Left ventricle myocardium inferior (tissue), 1 donor: ENCODE measurements at regions not wholly inside any gene's neighbourhood (a gene's known extent, or its start where the extent isn't known, plus 50 kb on each side); places are given as distances from the start of the nearest gene placed in this dataset.
"Not testable (repeated sequence)": the region's sequence is repeated elsewhere in the genome, so short reads cannot be mapped to it uniquely, and the experiment has no call there.

Experiments
- DNase-seq: peaks from one replicate; pipeline ENCODE4 v3.0.0-alpha.2; 2020
- H3K27ac ChIP-seq: fragments of 200-600 bp; replicated peaks from 2 replicates; pipeline ENCODE4 v1.8.0; 2021
- H3K27me3 ChIP-seq: fragments of 200-600 bp; 2 replicates; pipeline ENCODE4 v1.8.0; 2021; ENCODE audit warnings: low read depth
- H3K36me3 ChIP-seq: fragments of 200-600 bp; 2 replicates; pipeline ENCODE4 v1.8.0; 2021
- H3K4me1 ChIP-seq: fragments of 200-600 bp; 2 replicates; pipeline ENCODE4 v1.8.0; 2021
- H3K4me3 ChIP-seq: fragments of 200-600 bp; 2 replicates; pipeline ENCODE4 v1.8.0; 2021; ENCODE audit warnings: mild to moderate bottlenecking, moderate library complexity
- H3K9me3 ChIP-seq: fragments of 200-600 bp; replicated peaks from 2 replicates; pipeline ENCODE4 v1.8.0; 2021
- intact Hi-C: fragments of 100-400 bp; cut with micrococcal nuclease; formaldehyde crosslinking; loops from one replicate; pipeline ENCODE4 v1.11.0; 2022
- TF ChIP-seq, protein P1 (sequence below): fragments of 200-600 bp; IDR thresholded peaks from 2 replicates; pipeline ENCODE4 v1.8.0; 2021; ENCODE audit warnings: antibody characterized with exemption, mild to moderate bottlenecking, borderline replicate concordance
- donor health status: DM: no; HTN: yes; CAD: no; lungs with severe emphysema.

DNA sequence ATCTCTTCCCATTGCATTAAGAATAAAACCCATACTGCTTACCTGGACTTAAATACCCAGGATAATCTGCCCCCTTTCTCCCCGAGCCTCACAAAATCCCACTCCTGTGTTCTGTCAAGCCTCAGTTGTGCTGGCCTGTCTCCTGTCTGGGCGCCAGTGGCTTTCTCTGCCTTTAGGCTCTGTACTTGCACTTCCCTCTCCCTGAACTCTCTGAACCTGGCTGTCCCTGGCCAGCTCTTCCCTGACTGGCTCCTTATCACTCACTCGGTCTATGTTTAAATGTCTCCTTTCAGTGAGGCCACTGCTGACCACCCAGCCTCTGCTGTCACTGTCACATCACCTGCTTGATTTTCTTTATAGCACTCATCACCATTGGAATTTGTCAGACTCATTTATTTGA is 382.7 kb upstream of the PPP2R3A start:
- TF ChIP-seq, protein P1, sequence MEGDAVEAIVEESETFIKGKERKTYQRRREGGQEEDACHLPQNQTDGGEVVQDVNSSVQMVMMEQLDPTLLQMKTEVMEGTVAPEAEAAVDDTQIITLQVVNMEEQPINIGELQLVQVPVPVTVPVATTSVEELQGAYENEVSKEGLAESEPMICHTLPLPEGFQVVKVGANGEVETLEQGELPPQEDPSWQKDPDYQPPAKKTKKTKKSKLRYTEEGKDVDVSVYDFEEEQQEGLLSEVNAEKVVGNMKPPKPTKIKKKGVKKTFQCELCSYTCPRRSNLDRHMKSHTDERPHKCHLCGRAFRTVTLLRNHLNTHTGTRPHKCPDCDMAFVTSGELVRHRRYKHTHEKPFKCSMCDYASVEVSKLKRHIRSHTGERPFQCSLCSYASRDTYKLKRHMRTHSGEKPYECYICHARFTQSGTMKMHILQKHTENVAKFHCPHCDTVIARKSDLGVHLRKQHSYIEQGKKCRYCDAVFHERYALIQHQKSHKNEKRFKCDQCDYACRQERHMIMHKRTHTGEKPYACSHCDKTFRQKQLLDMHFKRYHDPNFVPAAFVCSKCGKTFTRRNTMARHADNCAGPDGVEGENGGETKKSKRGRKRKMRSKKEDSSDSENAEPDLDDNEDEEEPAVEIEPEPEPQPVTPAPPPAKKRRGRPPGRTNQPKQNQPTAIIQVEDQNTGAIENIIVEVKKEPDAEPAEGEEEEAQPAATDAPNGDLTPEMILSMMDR, result no peak
- H3K27ac ChIP-seq, result no peak overlapping the region
- no peak overlapping the region for H3K4me3 ChIP-seq
- H3K9me3 ChIP-seq, result peaks cover 11% of the 10 kb centered on the region
- H3K4me1 ChIP-seq, result no peaks in the 10 kb centered on the region
- no peaks in the 10 kb centered on the region for H3K36me3 ChIP-seq
- H3K27me3 ChIP-seq, result peaks cover 3% of the 10 kb centered on the region
- DNase-seq, result no peak
- intact Hi-C loops, result no loop called here

GRCh38 chr3:135596563-135596962 is 369.0 kb upstream of the PPP2R3A start:
- Histone ChIP-seq H3K27me3 (peaks cover 9% of the 10 kb centered on the region), H3K4me3 (no peak overlapping the region), H3K4me1 (no peaks in the 10 kb centered on the region), H3K36me3 (no peaks in the 10 kb centered on the region), H3K27ac (no peak overlapping the region), H3K9me3 (peaks cover 9% of the 10 kb centered on the region)
- DNase-seq, result no peak
- TF ChIP-seq, protein P1, result no peak
- intact Hi-C loops, result no loop called here

DNA sequence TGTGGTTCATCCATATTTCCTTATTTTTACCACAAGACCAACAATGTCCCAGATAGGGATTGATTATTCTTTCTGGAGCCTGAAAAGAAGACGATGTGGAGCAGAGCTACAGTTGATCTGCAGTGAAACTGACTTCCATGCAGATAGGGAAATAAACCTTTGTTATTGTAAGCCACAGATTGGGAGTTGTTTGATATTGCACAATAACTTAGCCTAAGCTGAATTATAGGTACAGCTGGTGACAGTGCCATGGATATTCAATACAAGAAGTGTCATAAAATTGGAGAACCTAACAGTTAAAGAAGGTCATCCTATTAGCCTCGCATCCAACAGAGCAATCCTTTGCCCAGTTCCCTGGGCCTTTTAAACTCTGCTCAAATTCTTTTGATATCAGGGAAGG is 367.7 kb upstream of the PPP2R3A start:
- Histone ChIP-seq H3K4me3 (no peak overlapping the region), H3K36me3 (no peaks in the 10 kb centered on the region), H3K4me1 (no peaks in the 10 kb centered on the region), H3K27me3 (peaks cover 9% of the 10 kb centered on the region), H3K9me3 (peaks cover 6% of the 10 kb centered on the region), H3K27ac (no peak overlapping the region)
- TF ChIP-seq, protein P1, result no peak
- intact Hi-C loops, result no loop called here
- DNase-seq, result no peak

GRCh38 chr3:135598597-135598996 is 366.9 kb upstream of the PPP2R3A start:
- Histone ChIP-seq H3K27me3 (peaks cover 9% of the 10 kb centered on the region), H3K4me3 (no peak overlapping the region), H3K9me3 (no peaks in the 10 kb centered on the region), H3K27ac (no peak overlapping the region), H3K4me1 (no peaks in the 10 kb centered on the region), H3K36me3 (no peaks in the 10 kb centered on the region)
- intact Hi-C loops, result no loop called here
- TF ChIP-seq, protein P1, result no peak
- DNase-seq, result no peak

DNA sequence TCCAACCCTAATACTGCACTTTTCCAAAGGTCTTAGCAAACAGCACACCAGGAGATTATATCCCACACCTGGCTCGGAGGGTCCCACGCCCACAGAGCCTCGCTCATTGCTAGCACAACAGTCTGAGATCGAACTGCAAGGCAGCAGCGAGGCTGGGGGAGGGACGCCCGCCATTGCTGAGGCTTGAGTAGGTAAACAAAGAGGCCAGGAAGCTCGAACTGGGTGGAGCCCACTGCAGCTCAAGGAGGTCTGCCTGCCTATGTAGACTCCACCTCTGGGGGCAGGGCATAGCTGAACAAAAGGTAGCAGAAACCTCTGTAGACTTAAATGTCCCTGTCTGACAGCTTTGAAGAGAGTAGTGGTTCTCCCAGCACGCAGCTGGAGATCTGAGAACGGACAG is 361.0 kb upstream of the PPP2R3A start:
- intact Hi-C loops, H3K36me3 ChIP-seq, H3K4me1 ChIP-seq, H3K27ac ChIP-seq, DNase-seq, H3K27me3 ChIP-seq, H3K4me3 ChIP-seq: not testable (repeated sequence)
- H3K9me3 ChIP-seq, result peaks cover 13% of the 10 kb centered on the region

- intact Hi-C loops, result no loop called here
- H3K4me1 ChIP-seq, result no peaks in the 10 kb centered on the region
- TF ChIP-seq, protein P1, result no peak
- H3K36me3 ChIP-seq, result no peaks in the 10 kb centered on the region
- no peak for DNase-seq
- H3K4me3 ChIP-seq, result no peak overlapping the region
- H3K27me3 ChIP-seq, result no peaks in the 10 kb centered on the region
- H3K9me3 ChIP-seq, result no peaks in the 10 kb centered on the region
- no peak overlapping the region for H3K27ac ChIP-seq
Measured at GRCh38 chr3:135618123-135618522, 347.4 kb upstream of the PPP2R3A start.
